Kidney capillary endothelial cell (primary cell): ENCODE measurements at regions not wholly inside any gene's neighbourhood (a gene's known extent, or its start where the extent isn't known, plus 50 kb on each side); places are given as distances from the start of the nearest gene placed in this dataset.

Experiments
- DNase-seq: peaks from one replicate; pipeline ENCODE4 v3.0.0-alpha.2; 2018; ENCODE audit warnings: low spot score

DNA sequence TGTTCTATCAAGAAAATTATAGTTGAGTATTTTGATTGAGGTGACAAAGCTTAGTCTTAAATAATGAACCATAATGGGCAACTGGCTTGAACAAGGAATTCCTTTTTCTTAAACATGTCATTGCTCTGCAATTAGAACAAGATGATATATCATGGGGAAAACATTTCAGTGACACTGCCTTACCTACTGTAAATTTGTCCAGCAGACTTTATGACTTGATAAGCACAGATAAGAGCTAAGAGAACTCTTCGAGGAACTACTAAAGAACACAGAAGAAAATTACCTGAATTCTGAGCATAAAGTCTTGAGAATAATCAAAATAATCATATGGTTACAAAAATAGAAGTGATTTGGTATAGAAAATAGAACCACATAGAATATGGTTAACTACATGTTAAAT, 257.8 kb downstream of the PDHA2 start:
- DNase-seq, result no peak

DNA sequence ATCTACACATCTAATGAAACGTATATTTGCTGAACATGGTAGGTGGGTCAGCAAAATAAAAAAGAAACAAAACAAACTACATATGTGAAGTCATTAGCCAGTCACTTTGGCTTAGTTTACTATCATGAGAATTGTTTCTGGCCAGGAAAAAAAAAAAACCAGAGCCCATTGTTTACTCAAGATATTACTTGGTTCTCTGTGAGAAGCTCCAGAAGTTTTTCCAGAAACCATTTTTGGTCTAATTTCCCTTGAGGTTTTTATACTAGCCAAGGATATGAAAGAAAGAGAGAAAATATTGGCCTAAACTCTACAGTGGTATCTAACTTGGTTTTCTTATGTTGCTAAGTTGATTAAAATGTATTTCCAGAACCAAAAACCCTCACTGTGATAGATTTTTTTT, 259.1 kb downstream of the PDHA2 start:
- no peak for DNase-seq

DNA sequence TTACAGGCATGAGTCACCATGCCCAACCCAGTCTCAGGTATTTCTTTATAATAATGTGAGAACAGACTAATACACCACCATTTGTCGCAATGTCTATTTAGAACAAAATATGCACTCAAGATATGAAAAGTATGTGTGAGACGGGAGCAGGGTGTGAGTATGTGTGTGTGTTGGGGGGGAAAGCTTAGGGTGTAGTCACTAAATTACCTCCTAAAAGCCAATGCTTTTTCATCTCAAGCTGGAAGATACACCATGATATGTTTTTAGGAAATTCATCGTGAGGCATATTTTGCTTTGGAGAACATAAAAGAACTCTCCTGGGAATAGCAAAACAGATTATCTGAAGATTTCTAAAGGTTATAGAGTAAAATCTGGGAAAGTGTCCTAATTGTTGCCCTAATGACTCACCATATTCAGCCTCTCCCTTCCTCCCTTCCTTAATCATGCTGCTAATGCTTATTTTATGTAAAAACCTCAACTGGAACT, 262.7 kb downstream of the PDHA2 start:
- no peak for DNase-seq

DNA sequence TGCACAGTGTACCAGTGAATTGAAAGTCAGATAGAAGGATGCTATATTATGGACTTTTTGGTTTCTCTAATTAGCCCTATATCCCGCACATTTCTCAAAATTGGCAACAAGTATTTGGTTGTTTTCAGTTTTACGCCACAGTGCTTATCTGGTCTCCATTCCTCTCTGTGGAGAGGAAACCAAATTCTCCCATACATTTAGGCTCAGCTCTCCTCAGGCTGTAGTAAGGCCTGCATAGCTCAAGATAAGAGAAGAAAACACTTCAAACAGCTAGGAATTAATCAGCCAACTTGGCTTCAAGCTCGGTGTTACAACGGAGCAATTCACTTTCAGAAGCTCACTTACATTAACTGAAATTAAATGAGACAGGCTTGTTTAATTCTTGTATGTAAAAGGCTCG, 263.2 kb downstream of the PDHA2 start:
- no peak for DNase-seq

DNA sequence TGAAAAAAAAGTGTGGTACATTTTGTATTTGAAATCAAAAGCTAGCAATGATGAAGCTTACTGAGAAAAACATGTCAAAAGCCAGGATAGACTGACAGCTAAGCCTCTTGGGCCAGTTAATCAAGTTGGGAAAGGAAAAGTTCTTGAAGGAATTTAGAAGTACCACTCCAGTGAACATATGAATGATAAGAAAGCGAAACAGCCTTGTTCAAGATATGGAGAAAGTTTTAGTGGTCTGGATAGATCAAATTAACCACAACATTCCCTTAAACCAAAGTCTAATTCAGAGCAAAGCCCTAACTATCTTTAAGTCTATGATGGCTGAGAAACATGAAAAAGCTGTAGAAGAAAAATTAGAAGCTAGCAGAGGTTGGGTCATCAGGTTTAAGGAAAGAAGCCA, 268.3 kb downstream of the PDHA2 start:
- no peak for DNase-seq

DNA sequence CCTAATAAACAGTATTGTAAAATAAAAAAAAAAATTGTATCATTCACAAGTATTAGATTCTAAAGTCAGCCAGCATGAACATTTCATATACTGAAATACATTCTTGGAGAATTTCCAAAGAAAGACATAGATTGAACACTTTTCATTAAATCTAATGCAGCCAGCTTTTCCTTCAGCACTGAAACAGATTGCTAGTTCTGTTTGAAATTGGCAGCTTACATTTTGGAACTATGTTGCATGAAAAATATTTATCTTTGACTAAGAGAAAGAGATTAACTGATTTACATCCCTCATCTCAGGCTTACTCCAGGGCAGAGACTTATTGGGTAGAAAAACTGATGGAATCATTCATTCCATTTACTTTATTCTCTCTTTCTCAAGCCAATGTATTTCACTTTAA, 272.7 kb downstream of the PDHA2 start:
- DNase-seq, result no peak

DNA sequence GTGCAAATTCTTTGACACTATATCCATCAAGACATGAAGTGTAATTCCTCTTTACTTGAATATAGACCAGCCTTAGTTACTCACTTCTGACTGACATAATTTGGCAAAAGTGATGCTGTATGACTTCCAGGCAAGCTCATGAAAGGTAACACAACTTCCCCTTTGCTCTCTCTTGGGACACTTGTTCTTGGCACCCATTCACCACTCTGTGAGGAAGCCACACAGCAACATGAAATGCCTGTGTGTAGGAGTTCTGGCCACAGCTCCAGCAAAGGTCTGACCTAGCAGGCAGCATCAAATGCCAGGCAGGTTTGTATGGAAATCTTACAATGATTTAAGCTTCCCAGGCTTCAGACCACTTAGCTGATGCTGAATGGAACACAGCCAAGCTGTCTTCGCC, 280.3 kb downstream of the PDHA2 start:
- no peak for DNase-seq

DNA sequence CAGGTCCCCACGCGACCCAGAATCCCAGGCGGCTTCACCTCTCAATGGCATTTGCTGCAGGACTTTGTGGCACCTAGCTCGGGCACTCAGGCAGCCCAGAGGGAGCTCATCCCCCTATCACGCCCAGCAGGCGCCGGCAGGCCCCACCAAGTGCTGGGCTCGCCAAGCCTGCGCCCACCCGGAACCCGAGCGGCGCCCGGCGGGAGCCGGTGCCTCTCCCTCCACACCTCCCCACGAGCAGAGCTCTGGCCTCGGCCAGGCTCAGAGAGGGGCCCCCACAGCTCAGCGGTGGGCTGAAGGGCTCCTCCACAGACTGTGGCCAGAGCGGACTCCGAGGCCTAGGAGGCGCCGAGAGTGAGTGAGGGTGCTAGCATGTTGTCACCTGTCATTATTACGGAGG, 286.3 kb downstream of the PDHA2 start:
- no peak for DNase-seq

DNA sequence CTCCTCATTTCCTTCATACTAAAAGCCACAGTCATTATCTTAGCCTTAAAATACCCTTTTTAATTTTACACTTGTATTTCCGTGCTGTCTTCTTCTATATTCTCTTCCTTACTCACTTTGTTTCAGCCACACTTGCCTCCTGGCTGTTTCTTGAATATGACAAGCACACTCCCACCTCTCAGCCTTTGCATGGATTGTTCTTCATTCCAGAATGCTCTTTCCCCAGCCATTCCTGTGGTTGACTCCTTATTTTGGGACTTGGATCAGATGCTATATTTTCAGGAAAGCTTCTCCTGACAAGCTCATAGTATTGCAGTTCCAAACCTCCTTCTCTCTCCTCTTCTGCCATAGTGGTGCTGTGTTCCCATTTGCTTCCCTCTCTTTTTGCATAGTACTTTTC, 291.3 kb downstream of the PDHA2 start:
- DNase-seq, result no peak

DNA sequence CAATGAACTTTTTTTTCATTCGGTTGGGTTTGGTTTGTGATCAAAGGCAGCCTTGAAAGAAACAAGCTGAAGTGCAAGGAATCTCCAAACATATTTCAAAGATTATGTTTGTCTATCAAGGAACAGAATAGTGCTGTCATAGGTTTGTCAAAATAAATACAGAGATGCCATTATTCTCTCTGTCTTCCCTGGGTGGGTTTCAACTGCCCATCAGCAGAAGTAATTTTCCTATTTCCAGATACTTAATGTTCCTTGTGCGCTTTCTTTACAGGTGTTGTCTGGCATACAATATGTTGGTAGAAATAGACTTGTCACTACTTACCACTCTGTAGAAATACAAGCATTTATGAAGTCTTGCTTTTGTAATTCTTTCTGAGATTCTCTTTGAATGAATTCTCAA, 294.9 kb downstream of the PDHA2 start:
- no peak for DNase-seq

DNA sequence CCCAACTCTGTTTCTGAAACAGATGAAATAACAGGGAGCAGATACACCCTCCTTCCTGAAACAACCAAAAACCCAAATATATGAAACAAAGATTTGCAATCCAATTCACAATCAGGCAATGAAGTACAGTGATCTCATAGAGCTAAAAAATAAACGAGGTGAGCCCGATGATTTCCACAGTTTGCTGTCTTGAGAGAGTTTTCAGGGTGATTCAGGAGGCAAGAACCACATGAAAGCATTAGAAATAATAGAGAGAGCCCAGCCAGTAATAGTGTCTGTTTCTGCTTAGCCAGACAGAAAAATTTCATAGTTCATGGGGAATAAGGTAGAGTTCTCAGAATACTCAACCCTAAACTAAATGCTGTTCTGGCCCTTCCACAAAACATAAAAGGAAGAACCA, 296.2 kb downstream of the PDHA2 start:
- DNase-seq, result no peak

DNA sequence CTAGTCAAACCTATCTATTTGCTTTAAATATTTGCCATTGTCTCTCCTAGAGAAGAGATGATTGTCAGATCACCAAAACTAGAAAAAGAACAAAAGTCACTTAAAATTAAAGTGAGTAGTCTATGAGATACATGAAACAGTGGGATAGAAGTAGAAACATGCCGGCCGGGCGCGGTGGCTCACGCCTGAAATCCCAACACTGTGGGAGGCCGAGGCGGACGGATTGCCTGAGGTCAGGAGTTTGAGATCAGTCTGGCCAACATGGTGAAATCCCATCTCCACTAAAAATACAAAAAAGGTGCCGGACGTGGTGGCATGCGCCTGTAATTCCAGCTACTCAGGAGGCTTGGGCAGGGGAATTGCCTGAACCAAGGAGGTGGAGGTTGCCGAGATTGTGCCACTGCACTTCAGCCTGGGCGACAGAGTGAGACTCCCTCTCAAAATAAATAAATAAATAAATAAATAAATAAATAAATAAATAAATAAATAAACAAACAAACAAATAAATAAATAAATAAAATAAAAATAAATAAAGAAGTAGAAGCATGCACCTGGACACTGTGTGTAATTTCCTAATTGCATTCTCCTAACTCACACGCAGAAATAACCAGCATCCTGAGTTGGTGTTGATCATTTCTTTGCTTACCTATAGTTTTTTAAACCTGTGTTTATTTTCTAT, 299.5 kb downstream of the PDHA2 start:
- DNase-seq, result no peak

DNA sequence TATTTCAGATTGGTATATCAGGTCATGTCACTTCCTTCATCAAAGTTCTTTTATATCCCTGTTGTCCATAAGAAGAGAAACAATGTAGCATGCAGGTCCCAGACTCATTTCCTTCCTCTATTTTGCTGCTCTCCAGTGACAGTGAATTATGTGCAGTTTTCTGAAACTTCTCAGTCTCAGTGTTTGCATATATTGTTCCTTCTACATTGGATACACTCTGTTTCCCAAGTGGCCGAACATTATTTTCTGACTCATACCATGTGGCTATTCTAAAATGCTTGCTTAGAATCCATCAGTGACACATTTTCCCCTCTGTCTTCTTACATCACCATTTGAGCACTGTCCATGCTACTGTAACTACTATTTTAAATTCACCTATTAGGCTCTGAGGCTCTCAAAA, 305.7 kb downstream of the PDHA2 start:
- DNase-seq, result peak; percentile 83

DNA sequence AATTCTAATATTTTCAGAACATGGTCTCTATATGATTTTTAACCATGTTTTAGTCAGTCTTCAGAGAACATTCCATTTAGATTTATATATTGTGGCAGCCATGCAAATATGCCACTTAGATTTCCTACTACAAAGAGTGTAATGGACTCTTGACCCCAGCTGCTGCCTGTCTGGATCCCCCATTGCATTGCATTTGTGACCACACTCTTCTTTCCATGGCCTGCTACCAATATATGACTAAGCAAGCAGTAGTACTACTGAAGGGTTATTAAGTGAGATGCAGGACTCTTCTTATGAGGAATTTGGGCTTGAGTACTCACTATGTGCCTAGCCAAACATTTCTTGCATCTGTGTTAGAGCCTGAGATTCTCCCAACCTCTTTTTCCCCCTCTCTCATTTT, 306.8 kb downstream of the PDHA2 start:
- DNase-seq, result no peak

DNA sequence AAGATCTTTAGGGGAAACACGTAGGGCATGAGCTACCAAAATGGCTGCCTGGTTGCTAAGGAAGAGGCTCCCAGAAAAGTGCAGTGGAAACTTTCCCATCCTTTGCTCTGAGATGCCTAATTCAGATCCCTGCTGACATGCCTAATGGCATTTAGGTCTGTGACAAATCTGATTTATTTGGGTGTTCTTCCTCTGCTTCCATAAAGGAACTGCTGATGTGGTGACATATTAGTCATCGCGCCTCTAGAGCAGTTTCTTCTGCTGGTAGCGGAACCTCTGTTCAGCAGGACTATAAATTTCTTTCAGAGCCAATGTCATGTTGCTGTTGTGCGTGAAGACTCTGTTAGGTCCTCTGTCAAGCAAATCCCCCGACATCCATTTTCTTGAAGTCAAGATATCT, 310.0 kb downstream of the PDHA2 start:
- peak; percentile 77 for DNase-seq

DNA sequence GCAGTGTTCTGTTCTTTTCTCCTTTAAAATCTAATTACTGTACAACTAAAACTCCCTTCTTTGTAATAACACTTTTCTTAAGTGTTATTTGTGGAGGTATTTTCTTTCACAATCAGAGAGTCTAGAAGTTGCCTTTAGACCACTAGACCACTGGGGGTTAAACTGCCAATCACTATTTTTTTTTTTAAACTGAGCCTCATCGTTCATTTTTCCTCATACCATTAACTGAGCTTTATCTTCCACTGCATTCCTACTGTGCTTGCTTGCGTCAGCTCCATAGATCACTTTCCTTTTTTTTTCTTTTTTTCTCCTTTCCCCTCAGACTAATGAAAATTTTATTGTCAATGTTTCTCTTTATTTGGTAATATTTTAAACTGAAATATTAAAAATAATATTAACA, 310.6 kb downstream of the PDHA2 start:
- no peak for DNase-seq

DNA sequence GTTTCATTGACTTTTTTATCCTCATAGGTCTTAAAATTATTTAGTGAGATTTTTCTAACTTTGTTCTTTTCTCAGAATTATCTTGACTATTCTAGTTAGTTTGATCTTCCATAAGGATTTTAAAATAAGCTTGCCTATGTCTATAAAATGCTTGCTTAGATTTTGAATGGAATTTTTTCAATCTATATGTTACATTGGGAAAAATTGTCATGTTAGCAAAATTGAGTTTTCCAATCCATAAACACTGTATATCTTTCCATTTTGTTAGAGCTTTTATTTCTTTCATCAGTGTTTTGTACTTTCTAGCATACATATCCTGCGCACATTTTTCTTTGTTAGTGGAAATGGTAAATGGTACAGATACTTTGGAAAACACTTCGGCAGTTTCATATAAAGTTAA, 312.9 kb downstream of the PDHA2 start:
- DNase-seq, result no peak

DNA sequence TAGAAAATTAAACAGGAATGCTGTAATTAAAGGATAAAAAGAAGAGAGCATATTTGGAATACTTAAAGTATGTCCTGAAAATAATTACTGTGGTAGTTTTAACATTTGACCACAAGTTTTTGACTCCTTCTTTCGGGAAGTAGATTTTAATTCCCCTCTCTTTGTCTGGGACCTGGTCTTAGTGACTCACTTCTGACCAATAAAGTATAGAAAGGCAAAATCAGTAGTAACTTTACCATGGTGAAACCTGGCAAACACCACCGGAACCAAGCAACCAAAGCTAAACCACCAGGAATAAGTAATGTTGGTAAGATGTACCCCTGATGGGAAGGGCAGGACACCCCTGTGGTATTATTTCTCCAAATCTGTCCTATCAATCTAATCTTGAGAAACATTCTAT, 314.8 kb downstream of the PDHA2 start:
- DNase-seq, result no peak

DNA sequence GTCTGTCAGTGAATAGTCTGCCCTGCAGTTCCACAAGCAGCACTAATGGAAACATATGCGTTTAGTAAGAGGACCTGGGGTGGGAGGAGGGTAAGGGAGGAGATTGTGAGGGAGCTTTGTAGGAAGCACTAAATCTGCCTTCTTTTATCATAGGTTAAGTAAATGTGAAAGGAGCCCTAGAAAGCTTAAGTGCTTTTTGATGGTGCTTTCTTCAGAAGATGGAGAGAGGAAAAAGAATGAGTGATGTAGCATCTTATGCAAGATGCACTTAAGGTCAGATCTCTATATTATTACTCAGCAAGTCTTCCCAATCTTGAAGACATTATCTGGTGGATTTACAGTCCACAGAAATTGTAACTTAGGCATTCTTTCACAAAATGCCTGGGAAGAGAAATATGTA, 322.7 kb downstream of the PDHA2 start:
- no peak for DNase-seq

DNA sequence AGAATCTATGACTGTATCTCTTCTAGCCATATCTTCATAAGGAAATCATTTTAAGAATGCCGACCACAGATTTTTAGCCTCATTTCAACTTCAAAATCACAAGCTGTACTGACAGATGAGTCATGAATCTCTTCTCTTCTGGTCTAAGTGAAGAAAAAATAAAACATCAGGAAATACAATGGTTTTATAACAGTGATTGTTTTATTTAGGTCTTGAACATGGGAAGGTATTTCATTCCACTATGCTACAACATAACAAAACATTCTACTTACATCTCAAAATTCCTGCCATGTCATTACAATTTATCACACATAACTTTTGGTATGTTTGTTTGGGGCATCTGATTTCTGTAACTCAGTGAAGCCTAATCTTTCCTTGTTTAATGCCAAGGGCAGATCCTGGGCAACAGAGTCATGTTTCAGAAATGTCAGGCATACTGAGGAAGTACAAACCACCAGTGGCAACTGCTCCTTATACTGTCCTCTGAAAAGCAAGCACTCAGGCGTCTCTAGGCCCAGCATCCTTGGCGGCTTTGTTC, 325.0 kb downstream of the PDHA2 start:
- DNase-seq, result no peak

DNA sequence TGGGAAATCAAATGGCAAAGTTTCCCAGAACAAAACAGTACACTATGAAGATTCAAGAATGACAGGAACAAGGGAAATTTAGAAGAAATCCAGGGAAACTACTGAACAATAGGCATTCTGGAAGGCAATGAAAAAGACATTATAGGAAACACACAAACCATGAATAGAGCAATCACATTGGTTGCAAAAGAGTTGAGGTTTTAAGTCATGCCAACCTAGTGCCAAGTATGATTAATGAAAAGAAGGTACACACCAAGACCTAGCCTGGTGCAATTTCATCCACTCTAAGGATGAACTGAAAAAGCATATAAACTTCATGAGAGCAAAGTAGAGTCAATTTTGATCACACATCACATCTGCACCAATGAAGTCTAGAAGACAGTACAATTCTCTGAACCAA, 326.9 kb downstream of the PDHA2 start:
- DNase-seq, result no peak

DNA sequence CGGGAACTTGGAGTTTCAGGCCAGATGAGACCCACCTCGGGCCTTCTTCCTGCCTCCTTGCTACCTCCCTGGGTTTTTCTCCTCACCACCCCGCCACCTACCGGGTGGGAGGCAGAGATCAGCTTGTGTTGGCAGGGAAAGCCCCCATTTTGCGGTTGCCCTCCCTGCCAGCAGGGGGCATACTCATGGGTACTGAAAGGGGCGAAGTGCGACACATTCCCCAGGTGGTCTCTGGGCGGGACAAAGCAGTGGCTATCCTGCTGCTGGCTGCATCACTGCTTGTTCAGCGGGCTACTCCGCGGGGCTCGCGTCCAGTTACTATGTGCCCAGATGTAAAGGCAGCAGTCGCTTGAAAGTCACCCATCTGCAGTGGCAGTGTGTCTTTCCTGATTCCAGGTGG, 330.3 kb downstream of the PDHA2 start:
- DNase-seq, result no peak

DNA sequence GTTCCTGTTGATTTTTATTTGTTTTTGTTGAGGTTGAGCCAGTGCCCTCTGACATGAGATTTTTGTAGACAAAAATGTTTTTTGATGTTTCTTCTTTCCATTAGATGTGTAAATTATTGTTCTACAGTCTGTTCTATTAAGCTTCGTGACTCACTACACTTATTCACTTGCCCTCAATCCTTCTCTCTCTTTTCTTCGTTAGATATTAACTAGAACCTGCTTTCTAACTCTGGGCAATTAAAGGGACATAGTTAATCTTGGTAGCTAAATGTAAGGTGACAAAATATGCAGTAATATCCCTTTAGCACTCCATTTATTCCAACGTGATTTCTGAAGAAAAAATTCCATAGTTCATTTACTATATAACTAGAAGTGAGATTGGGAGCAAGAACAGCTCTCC, 333.9 kb downstream of the PDHA2 start:
- no peak for DNase-seq

DNA sequence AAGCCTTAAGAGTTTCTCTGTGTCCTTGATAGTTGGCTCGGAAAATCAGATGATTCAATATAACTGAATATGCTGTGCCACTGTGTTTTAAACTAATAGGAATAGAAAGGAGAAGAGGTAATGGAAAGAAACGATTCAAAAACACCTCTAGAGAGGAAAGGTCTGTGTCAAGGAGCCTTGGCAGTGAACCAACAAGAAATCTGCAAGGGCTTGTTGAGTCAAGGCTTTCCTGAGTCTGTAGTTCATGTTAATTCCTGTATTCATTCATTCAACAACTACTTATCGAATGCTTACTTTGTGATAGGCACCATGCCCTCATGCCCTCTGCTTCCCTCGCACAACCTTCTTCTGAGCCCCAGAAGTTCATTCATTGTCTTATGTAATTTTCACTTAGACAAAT, 336.0 kb downstream of the PDHA2 start:
- no peak for DNase-seq
